NB4 (cell line): ENCODE measurements at regions not wholly inside any gene's neighbourhood (a gene's known extent, or its start where the extent isn't known, plus 50 kb on each side); places are given as distances from the start of the nearest gene placed in this dataset.
A peak's percentile ranks its signal among the peaks of the same experiment; 100 is the strongest.

Experiments used
- DNase-seq: peaks from one replicate; pipeline ENCODE4 v3.0.0; 2010; ENCODE audit warnings: low read depth
- H3K4me3 ChIP-seq: one replicate; pipeline ENCODE4 v1.5.1; 2011; ENCODE audit warnings: mild to moderate bottlenecking, low read depth, low read length, moderate library complexity
- MYC ChIP-seq: IDR thresholded peaks from 2 replicates; pipeline ENCODE4 v1.6.1; 2011; ENCODE audit warnings: low read depth, low read length
- POLR2A ChIP-seq: IDR thresholded peaks from 2 replicates; pipeline ENCODE4 v1.6.1; 2011; ENCODE audit warnings: mild to moderate bottlenecking; ENCODE audit not compliant: insufficient read length; ENCODE audit errors: extremely low read depth
- TF ChIP-seq, protein P1 (sequence below): IDR thresholded peaks from one replicate; pipeline ENCODE4 v1.5.1; 2012; ENCODE audit warnings: low read depth, low read length
- TF ChIP-seq, protein P2 (sequence below): IDR thresholded peaks from 2 replicates; pipeline ENCODE4 v1.6.1; 2011; ENCODE audit warnings: low read depth, low read length

- TF ChIP-seq, protein P1, sequence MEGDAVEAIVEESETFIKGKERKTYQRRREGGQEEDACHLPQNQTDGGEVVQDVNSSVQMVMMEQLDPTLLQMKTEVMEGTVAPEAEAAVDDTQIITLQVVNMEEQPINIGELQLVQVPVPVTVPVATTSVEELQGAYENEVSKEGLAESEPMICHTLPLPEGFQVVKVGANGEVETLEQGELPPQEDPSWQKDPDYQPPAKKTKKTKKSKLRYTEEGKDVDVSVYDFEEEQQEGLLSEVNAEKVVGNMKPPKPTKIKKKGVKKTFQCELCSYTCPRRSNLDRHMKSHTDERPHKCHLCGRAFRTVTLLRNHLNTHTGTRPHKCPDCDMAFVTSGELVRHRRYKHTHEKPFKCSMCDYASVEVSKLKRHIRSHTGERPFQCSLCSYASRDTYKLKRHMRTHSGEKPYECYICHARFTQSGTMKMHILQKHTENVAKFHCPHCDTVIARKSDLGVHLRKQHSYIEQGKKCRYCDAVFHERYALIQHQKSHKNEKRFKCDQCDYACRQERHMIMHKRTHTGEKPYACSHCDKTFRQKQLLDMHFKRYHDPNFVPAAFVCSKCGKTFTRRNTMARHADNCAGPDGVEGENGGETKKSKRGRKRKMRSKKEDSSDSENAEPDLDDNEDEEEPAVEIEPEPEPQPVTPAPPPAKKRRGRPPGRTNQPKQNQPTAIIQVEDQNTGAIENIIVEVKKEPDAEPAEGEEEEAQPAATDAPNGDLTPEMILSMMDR, result no peak
- TF ChIP-seq POLR2A, result no peak
- no peak for TF ChIP-seq MYC
- TF ChIP-seq, protein P2, sequence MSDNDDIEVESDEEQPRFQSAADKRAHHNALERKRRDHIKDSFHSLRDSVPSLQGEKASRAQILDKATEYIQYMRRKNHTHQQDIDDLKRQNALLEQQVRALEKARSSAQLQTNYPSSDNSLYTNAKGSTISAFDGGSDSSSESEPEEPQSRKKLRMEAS, result no peak
These were observed 72.1 kb upstream of the ARAP3 start for GRCh38 chr5:141753971-141754713.

DNA sequence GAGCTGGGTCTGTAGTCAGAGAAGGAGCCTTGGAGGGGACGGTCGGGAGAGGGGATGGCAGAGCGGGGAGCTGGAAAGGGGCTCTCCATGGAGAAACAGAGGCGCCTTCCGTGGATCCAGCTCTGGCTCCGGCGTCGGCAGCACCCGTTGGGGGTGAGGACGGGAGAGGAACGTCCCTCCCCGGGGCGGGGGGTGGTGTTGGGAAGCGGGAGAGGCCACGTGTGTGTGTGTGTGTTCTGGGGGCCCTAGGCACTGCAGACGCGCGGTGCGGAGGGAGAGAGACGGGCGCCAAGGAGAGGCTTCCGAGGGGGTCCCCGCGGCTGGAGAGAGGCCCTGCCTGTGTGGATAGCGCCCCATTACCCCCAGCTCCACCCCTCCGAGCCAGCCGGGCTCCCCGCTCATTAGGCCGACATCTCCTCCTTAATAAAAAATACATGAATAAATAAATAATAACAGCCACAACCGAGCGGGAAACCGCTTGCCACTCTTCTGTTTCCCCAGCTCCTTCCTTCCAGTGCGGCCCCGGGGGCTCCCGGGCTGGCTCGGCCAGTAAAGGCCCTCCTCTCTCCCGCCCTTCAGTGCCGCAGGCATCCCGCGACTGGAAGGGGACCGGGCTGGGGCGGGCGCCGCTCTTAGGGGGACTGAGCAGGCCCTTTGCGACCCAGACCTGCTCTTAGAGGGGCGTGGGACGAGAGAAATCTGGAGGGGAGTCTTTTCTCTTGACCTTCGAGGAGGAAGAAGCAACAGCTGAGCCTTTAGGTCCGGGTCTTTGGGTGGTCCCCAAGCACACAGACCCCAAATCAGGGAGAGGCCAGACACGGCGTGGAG is 71.3 kb upstream of the ARAP3 start:
- no peak for DNase-seq
- H3K4me3 ChIP-seq, result no peak overlapping the region
- TF ChIP-seq, protein P2, result no peak
- TF ChIP-seq POLR2A (no peak), MYC (no peak)
- TF ChIP-seq, protein P1, result no peak

More at GRCh38 chr5:141753971-141754713, 72.1 kb upstream of the ARAP3 start:
- DNase-seq, result peak; percentile 53
- H3K4me3 ChIP-seq, result no peak overlapping the region

DNA sequence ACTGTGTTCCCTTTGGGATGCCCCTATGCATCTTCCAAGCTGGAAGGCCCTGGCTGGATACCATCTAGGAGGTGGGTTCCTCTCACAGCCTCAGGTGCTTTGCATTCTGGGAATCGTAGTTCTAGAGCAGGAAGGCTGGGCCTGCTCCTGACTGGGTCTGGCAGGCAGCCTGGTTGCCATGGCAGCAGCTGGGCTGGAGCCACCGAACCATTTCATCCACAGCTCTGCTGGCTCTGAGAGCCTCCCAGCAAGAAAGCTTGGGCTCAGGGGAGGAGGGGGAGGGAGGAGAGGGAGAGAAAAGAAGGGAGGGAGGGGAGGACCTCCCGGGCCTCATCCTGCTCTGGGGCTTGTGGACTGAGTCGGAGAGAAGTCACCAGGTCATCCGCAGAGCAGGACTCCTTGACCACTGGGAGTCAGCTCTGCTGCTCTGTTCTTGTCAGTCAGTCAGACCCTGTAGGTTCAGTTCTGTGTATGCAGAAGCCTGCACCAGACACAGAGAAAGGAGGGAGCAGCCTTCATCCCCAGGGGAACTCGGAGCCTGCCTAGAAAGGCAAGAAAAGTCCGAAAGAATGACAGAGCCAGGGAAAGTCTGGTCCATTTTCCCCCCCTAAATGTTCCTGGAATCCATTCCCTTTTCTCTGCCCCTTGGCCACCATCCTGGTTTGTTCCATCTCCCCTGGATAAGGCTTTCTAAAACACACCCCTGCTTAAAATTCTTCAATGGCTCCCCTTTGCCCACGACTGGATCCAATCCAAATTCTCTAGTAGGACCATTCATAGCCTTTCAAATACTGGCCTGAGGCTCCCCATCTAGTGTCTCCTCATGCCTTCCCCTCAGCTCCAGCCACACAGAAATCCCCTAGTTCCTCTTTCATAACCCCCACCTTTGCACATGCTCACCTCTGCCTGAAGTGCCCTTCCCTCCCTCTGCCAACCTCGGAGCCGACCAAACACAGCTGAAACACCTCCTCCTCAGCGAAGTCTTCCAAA is 65.4 kb upstream of the ARAP3 start:
- DNase-seq, result no peak
- no peak for TF ChIP-seq POLR2A
- no peak for TF ChIP-seq MYC
- TF ChIP-seq, protein P2, result no peak
- TF ChIP-seq, protein P1, result no peak
- H3K4me3 ChIP-seq, result no peak overlapping the region

DNA sequence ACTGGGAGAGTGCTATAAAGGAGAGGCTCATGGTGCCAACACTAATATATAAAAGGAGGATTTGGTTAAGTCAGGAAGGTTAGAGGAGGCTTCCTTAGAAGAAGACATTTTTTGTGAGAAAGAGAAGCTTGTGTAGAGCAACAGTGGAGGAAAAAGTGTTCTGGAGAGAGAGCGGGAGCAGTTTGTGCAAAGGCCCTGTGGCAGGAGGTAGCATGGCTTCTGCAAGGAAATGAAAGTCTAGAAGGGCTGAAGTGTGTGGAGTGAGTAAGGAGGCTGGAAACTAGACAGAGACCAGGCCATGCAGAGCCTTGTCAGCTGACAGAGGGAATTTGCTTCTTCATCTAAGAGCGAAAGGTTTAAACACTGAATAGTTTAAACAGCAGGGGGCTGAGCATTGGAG is 64.4 kb upstream of the ARAP3 start:
- H3K4me3 ChIP-seq, result no peak overlapping the region
- TF ChIP-seq MYC, result no peak
- TF ChIP-seq POLR2A, result no peak
- TF ChIP-seq, protein P1, result no peak
- TF ChIP-seq, protein P2, result no peak
- DNase-seq, result no peak

- no peak overlapping the region for H3K4me3 ChIP-seq
- no peak for DNase-seq
- TF ChIP-seq, protein P1, result no peak
- TF ChIP-seq, protein P2, result no peak
- TF ChIP-seq POLR2A, result no peak
- TF ChIP-seq MYC, result no peak
These were observed 63.4 kb upstream of the ARAP3 start for GRCh38 chr5:141745390-141745789.
